Panc1 (cell line): ENCODE measurements at regions not wholly inside any gene's neighbourhood (a gene's known extent, or its start where the extent isn't known, plus 50 kb on each side); places are given as distances from the start of the nearest gene placed in this dataset.

Source experiments
- ATAC-seq: fragments of 200-7000 bp; cut with Tn5 transposase; 2 replicates; pipeline ENCODE4 v1.9.1; 2020; ENCODE audit warnings: mild to moderate bottlenecking, moderate library complexity
- BruUV-seq: library from RNA; stranded (reverse); fragments of 400-500 nt; replicated peaks from 2 replicates; lab custom pipeline; 2021; lab: Mats Ljungman, UMichigan
- CTCF ChIA-PET: fragments of 300-600 bp; sonication (Branson Sonifier 250); formaldehyde crosslinking; loops from one replicate; lab custom pipeline; 2022; ENCODE audit warnings: antibody characterized with exemption; lab: Charles Lee
- POLR2A ChIA-PET: fragments of 300-600 bp; sonication (Branson Sonifier 250); formaldehyde crosslinking; loops from one replicate; lab custom pipeline; 2022; ENCODE audit warnings: antibody characterized with exemption; lab: Charles Lee
- DNase-seq: peaks from one replicate; pipeline ENCODE4 v3.0.0-alpha.2; 2010; ENCODE audit warnings: low read depth, low spot score
- H3K27ac ChIP-seq: 2 replicates; pipeline ENCODE4 v1.5.1; 2011; ENCODE audit warnings: mild to moderate bottlenecking, low read length, inconsistent platforms
- H3K27me3 ChIP-seq: fragments of 200-500 bp; sonication (Bioruptor generic); 2 replicates; pipeline ENCODE4 v1.6.0; 2014; ENCODE audit warnings: low read length, inconsistent platforms; ENCODE audit not compliant: control insufficient read depth, insufficient read depth
- H3K36me3 ChIP-seq: fragments of 200-500 bp; sonication (Bioruptor generic); 2 replicates; pipeline ENCODE4 v1.5.1; 2014; ENCODE audit warnings: inconsistent platforms, mild to moderate bottlenecking, low read length, moderate library complexity; ENCODE audit not compliant: control insufficient read depth, insufficient read depth
- H3K4me1 ChIP-seq: 2 replicates; pipeline ENCODE4 v1.5.1; 2011; ENCODE audit warnings: inconsistent platforms, mild to moderate bottlenecking, low read length, moderate library complexity; ENCODE audit not compliant: control insufficient read depth, insufficient read depth
- H3K4me3 ChIP-seq, 2 experiments: 2 replicates each; pipeline ENCODE4 v1.5.1; 2011 to 2012; ENCODE audit warnings: low read depth in 2 of 2, low read length in 2 of 2, mild to moderate bottlenecking in 2 of 2, inconsistent platforms in 1 of 2, moderate library complexity in 1 of 2
- H3K9me3 ChIP-seq: fragments of 200-500 bp; sonication (Bioruptor generic); 2 replicates; pipeline ENCODE4 v1.5.1; 2014; ENCODE audit warnings: low read depth, mild to moderate bottlenecking, inconsistent platforms, low read length, moderate library complexity; ENCODE audit not compliant: control insufficient read depth, insufficient read depth
- POLR2AphosphoS5 ChIP-seq: IDR thresholded peaks from 2 replicates; pipeline ENCODE4 v1.6.1; 2012; ENCODE audit warnings: mild to moderate bottlenecking, low read depth, low read length, moderate library complexity
- SIN3A ChIP-seq: IDR thresholded peaks from 2 replicates; pipeline ENCODE4 v1.6.1; 2012; ENCODE audit warnings: low read depth, mild to moderate bottlenecking, low read length, moderate library complexity, borderline replicate concordance; ENCODE audit not compliant: insufficient read depth
- TCF7L2 ChIP-seq: IDR thresholded peaks from 2 replicates; pipeline ENCODE4 v1.6.1; 2011; ENCODE audit warnings: mild to moderate bottlenecking, low read depth, low read length, inconsistent platforms
- in situ Hi-C: cut with HindIII; loops from 2 replicates; pipeline ENCODE4 v1.10.0; 2016; ENCODE audit warnings: low sequenced_read_pairs, low pct_unique_long_range_greater_than_20kb
- intact Hi-C: fragments of 100-400 bp; cut with micrococcal nuclease; formaldehyde crosslinking; loops from one replicate; pipeline ENCODE4 v1.10.0; 2022; ENCODE audit not compliant: unreplicated experiment
- TF ChIP-seq, protein P1 (sequence below), 2 experiments: IDR thresholded peaks; 2 replicates each; pipeline ENCODE4 v1.6.1; 2011 to 2012; ENCODE audit warnings: low read depth in 2 of 2, control low read depth in 1 of 2, low read length in 1 of 2, mild to moderate bottlenecking in 1 of 2, moderate library complexity in 1 of 2; ENCODE audit not compliant: insufficient read depth in 1 of 2
- TF ChIP-seq, protein P2 (sequence below): fragments of 450-650 bp; IDR thresholded peaks from 2 replicates; pipeline ENCODE4 v1.5.1; 2017; ENCODE audit warnings: mild to moderate bottlenecking

DNA sequence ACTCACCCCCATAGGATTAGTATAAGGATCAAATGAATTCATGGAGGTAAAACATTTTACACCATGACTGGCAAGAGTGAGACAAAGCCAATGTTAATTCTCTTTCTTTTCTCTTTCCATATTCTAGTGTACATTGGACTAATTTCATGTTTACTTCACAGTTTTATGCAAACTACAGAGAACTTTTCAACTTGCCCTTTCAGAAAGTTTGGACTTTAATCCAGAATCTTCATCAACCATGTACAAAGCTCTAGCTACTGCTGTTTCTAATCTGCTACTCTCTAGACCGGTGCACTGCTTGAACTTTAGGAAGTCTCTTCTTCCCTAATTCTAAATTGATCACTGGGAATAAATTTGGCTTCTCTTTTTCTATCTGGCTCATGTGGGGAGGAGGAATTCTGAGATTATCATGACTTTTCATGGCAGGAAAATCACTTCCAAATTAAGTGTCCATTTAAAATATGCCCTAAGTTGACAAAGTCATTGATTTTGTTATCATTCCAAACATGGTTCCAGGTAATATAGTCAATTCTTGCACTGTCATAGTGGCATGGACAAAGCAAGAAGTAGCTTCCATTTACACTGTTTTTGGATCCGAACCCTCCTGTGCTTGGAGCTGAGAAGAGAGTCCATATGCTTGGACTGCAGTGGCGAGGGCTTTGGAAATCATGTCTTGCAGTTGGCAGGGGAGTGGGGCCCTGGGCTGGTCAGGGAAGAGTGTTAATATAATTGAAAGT lies 903.3 kb downstream of the CCSER2 start:
- POLR2A ChIA-PET: no interaction called here
- H3K27ac ChIP-seq: no peak overlapping the region
- TF ChIP-seq TCF7L2 (no peak), POLR2AphosphoS5 (no peak), SIN3A (no peak)
- TF ChIP-seq, protein P1, sequence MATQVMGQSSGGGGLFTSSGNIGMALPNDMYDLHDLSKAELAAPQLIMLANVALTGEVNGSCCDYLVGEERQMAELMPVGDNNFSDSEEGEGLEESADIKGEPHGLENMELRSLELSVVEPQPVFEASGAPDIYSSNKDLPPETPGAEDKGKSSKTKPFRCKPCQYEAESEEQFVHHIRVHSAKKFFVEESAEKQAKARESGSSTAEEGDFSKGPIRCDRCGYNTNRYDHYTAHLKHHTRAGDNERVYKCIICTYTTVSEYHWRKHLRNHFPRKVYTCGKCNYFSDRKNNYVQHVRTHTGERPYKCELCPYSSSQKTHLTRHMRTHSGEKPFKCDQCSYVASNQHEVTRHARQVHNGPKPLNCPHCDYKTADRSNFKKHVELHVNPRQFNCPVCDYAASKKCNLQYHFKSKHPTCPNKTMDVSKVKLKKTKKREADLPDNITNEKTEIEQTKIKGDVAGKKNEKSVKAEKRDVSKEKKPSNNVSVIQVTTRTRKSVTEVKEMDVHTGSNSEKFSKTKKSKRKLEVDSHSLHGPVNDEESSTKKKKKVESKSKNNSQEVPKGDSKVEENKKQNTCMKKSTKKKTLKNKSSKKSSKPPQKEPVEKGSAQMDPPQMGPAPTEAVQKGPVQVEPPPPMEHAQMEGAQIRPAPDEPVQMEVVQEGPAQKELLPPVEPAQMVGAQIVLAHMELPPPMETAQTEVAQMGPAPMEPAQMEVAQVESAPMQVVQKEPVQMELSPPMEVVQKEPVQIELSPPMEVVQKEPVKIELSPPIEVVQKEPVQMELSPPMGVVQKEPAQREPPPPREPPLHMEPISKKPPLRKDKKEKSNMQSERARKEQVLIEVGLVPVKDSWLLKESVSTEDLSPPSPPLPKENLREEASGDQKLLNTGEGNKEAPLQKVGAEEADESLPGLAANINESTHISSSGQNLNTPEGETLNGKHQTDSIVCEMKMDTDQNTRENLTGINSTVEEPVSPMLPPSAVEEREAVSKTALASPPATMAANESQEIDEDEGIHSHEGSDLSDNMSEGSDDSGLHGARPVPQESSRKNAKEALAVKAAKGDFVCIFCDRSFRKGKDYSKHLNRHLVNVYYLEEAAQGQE (IDR thresholded peaks at IDR 0.05; ENCODE audit: insufficient read depth in 1 of 2, low read depth in 2 of 2, low read length in 1 of 2): no peak
- TF ChIP-seq, protein P2, sequence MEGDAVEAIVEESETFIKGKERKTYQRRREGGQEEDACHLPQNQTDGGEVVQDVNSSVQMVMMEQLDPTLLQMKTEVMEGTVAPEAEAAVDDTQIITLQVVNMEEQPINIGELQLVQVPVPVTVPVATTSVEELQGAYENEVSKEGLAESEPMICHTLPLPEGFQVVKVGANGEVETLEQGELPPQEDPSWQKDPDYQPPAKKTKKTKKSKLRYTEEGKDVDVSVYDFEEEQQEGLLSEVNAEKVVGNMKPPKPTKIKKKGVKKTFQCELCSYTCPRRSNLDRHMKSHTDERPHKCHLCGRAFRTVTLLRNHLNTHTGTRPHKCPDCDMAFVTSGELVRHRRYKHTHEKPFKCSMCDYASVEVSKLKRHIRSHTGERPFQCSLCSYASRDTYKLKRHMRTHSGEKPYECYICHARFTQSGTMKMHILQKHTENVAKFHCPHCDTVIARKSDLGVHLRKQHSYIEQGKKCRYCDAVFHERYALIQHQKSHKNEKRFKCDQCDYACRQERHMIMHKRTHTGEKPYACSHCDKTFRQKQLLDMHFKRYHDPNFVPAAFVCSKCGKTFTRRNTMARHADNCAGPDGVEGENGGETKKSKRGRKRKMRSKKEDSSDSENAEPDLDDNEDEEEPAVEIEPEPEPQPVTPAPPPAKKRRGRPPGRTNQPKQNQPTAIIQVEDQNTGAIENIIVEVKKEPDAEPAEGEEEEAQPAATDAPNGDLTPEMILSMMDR: no peak
- in situ Hi-C loops (no loop called here), intact Hi-C loops (no loop called here)
- no peaks in the 10 kb centered on the region for H3K27me3 ChIP-seq
- H3K4me1 ChIP-seq: no peaks in the 10 kb centered on the region
- no TSS peak for BruUV-seq
- ATAC-seq (no peak), DNase-seq (no peak)
- CTCF ChIA-PET: no interaction called here
- H3K4me3 ChIP-seq: no peak overlapping the region
- H3K9me3 ChIP-seq: no peaks in the 10 kb centered on the region
- H3K36me3 ChIP-seq: no peaks in the 10 kb centered on the region

DNA sequence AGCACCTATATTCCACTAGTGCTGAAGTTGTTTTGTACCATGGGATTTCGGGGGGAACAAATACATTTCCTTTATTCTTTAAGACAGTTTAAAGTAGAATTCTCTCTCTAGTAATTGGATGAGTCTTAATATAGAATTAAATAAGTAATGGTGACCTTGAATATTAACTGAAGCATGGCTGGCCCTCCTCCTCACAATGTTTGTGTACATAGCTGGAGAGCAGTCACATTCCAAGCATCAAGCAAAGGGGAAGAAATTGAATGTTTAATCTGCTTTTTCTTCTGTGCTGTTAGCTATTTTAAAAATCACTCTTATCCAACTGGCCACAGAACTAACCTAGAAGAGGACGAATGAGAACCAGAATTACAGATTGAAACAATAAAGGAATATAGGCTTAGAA lies 906.9 kb downstream of the CCSER2 start:
- intact Hi-C loops (no loop called here), in situ Hi-C loops (no loop called here)
- TF ChIP-seq, protein P1 (IDR thresholded peaks at IDR 0.05; ENCODE audit: insufficient read depth in 1 of 2, low read depth in 2 of 2, low read length in 1 of 2): no peak
- TF ChIP-seq, protein P2: no peak
- TF ChIP-seq TCF7L2: no peak
- no peak for TF ChIP-seq POLR2AphosphoS5
- no peak for TF ChIP-seq SIN3A
- ChIA-PET POLR2A (no interaction called here), CTCF (no interaction called here)
- no peak for DNase-seq
- no peaks in the 10 kb centered on the region for H3K36me3 ChIP-seq
- no TSS peak for BruUV-seq
- H3K27ac ChIP-seq: no peak overlapping the region
- no peak for ATAC-seq
- no peaks in the 10 kb centered on the region for H3K4me1 ChIP-seq
- H3K4me3 ChIP-seq: no peak overlapping the region
- H3K27me3 ChIP-seq: no peaks in the 10 kb centered on the region
- no peaks in the 10 kb centered on the region for H3K9me3 ChIP-seq
